NCI-H1417 treated with DMSO at 0.1 percent for 48 hours (cell line): ENCODE measurements at regions not wholly inside any gene's neighbourhood (a gene's known extent, or its start where the extent isn't known, plus 50 kb on each side); places are given as distances from the start of the nearest gene placed in this dataset.

Source experiments
- DNase-seq: peaks from one replicate; lab custom pipeline; 2025; lab: John Stamatoyannopoulos, UW

DNA sequence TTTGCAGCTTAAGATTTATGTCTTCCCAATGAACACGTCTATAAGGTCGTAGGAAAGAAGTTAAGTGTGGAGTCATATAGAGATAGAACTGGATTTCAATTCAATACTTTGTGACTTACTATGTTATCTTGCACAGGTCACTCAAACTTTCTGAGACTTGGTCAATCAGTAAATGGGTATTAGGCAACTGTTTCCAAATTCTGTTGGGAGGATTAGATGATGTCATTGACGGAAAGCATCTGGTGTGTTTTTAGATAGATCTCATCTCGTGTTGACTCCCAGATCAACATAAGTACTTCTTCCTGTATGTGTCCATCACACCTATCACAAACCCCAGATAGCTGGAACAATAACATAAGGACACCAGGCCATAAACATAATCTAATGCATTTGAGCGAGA, 771.1 kb upstream of the FANCL start:
- no peak for DNase-seq

- DNase-seq: no peak
Measured at GRCh38 chr2:59008950-59009349, 767.8 kb upstream of the FANCL start.

- DNase-seq: no peak
Measured at GRCh38 chr2:59005836-59006615, 764.9 kb upstream of the FANCL start.

GRCh38 chr2:59004621-59005020, 763.5 kb upstream of the FANCL start:
- no peak for DNase-seq

DNA sequence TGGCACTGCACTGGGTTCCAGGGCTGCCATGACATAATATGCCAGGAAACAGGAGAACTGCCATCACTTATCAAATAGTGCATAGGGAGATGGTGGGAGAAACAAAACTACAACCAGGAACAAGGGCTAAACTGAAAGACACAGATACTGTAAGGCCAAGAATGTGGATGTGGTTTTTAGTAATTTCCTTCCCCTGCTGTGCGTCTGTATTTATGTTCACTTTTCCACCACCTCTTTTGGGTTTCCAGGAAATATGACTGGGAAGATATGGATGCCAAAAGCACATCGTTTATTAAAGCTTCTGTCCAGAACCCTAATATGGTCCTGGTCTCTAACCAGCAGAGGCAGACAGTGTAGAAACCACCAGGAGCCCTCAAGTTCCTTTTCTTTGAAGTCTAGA, 759.7 kb upstream of the FANCL start:
- DNase-seq: no peak

GRCh38 chr2:58992062-58992706, 751.1 kb upstream of the FANCL start:
- DNase-seq: no peak

GRCh38 chr2:58991357-58991756, 750.2 kb upstream of the FANCL start:
- no peak for DNase-seq

DNA sequence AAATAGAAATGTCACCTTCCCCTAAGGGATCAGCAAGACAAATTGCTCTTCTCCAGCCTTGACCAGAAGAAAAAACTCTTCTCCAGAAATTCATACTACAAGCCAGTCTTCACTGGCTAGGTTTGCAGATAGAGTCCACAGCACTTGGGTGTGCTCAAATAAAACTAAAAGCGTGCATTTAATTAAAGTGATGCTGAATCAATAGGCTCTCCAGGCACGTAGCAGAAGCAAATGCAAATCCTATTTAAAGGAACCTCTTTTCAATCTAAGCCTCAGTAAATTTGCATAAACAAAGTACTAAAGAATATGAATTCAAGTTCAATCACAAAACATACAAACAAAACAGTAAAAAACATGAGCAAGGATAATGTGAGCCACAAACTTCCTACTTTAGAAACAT, 744.4 kb upstream of the FANCL start:
- DNase-seq: no peak

GRCh38 chr2:58984731-58985130, 743.6 kb upstream of the FANCL start:
- DNase-seq: no peak

- no peak for DNase-seq
Measured at GRCh38 chr2:58983111-58983510, 742.0 kb upstream of the FANCL start.

DNA sequence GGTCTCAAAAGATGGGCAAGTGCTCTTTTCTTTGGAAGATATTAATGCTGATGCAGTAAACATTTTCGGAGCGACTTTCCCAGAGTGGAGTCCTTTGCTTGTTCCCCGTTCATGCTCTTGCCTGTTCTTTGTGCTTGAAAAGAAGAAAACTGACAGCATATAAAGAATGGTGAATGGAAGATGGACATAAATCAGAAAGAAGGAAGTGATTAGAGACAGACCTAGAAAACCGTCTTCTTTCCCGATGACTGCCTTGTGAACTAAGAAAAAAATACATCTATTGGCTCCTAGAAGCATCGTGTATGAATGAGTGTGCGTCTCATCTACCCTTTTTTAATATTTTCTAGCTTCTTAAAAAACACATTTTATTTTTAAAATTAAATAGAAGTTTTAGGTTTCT, 740.1 kb upstream of the FANCL start:
- no peak for DNase-seq

DNA sequence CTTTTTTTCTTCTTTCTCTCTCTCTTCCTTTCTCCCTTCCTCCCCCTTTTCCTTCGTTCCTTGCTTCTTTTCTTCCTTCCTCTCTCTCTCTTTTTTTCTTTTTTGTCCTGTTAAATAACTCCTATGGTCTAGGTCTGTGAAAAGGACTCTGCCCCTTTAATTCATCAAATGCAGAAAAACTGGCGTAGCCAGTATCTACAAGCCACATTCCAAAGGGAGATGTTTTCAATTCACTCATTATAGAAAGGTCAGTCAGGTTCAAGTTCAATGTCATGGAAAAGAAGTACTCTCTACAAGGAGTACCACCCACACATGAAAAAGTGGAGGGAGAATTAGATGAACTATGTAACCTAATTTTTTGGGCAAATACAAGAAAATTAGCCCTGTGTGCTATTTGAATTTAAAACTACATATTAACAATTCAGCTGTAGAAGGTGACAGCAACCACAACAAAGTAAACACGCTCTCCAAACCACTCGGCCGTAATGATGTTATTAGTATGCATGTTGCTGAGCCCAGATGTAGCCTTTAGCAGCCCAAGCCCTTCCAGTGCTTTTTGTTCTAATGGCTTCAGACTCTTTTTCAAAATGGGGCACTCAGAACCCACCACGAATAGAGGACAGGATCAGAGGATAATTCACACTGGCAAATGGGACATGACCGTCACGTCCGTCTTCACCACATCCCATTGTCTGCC, 735.4 kb upstream of the FANCL start:
- no peak for DNase-seq

DNA sequence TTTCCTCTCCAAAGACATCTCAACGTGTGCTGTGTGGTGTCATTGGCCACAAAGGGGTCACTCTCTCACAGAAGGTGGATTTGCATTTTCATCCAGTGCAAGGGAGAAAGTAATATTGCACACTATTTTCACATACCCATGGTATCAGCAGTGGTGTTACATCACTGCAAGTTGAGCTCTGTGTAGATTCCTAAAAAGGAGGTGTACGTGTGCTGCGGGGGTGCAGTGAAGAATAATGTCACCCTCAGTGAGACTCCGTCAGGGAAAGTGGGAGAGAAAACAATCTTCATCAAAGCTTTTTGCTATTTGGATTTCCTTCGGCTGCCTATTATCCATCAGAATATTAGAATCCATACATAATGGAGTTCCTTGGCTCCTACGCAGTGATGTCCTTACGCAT, 733.8 kb upstream of the FANCL start:
- DNase-seq: no peak

DNA sequence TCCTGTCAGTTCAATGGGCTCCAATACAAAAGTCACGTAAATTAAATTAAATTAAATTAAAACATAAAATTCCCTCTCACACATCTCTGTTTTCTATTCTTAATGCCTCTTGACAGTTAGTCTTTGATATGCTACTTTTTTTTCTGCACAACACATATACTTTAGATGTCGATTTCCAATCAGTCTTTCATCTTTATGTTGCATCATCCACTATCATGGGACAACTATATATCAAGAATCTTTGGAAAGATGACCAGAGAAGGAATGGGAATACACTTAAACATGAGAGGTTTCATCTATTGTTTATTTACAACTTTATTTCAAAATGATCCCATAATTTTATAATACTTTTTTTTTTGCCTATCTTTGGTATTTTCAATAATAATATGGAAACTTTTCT, 733.3 kb upstream of the FANCL start:
- no peak for DNase-seq

- no peak for DNase-seq
Measured at GRCh38 chr2:58973811-58974281, 732.7 kb upstream of the FANCL start.

- no peak for DNase-seq
Measured at GRCh38 chr2:58972737-58973136, 731.6 kb upstream of the FANCL start.

DNA sequence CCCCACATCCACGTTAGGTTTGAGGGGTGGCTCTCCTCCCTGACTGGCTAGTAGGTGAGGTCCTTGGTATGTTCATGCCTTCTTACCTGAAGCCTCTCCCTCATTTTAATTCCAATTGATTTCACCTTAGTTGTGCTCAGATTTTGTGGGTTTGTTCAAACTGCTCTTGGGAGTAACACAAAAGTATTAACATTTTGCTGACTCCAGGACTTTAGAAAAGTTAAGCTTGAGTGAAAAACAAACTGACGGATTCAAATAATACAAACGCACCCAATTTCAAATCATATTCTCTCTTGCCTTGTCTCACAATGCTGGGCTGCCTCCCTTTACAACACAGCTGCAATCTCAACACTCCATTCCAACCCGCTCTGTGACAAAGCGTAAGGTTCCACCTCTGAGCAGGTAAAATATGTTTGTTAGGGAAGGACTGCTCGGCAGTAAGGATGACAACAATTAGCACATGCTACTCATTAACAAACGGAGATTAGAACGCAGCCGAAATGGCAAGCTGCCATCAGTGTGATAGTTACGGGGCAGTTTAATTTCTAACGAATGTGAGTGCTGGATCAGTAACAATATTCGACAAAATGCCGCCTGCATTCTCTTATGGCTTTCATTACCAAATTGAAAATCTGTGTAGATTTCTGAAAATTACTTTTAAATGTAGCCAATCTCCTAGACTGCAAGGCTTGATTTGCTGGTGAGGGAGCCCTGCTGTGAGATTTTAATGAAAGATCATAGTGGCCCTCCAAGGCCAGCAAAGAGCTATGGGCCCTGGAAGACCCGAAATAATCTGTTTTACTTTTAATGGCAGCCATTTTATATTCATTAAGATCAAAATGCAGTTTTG, 730.6 kb upstream of the FANCL start:
- no peak for DNase-seq

DNA sequence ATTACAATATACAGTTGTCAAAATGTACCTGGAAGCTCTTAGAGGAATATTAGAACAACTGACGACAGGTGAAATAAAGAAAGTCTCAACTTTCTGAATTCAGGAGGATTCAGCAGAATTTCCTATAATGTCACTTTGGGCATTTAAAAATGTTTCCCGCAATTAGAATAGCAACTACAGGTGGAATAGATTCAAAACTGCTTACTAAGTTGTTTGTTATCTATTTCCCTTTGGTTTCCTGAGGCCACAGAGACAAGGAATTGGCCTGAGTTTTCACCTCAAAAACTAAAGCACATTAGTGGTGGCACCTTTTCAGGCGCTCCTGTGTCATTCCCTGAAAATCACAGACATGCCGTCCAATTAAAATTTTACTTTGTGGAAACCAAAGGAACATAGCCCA, 729.2 kb upstream of the FANCL start:
- DNase-seq: no peak

DNA sequence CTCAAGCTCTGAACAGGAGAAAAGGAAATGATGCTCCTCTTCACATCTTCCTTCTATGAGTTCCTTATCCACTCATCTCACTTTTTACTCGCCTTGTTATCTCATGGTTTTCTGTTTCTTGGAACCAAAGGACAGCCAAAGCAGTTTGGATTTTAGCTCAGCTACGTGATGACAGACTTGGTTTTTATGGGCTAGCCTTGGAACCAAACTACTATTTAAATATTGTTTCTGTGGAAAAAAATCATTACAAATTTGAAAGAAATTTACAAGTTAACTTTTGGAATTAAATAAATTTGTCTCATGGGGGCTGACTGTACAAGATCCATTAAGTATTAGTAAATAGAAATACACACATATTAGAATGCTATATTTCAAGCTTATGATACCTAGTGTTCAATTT, 727.8 kb upstream of the FANCL start:
- DNase-seq: no peak

DNA sequence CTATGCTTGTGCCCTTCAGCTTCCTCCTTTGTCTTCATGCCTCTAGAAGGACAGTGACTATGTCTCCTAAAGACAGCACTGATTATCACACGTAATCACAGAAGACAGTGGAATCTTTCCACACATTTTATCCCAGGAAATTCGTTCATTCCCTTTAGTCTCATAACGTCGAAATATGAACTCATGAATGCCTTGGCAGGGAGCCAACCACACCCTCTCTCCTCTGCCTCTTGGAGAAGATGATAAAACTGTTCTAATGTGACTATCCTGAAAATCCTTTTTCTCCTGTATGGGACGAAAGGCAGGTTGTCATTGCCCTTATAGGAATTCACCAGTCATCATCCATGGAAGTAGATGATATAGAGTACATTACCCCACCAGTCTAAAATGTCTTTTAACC, 726.6 kb upstream of the FANCL start:
- DNase-seq: no peak

GRCh38 chr2:58965602-58966001, 724.5 kb upstream of the FANCL start:
- DNase-seq: no peak

DNA sequence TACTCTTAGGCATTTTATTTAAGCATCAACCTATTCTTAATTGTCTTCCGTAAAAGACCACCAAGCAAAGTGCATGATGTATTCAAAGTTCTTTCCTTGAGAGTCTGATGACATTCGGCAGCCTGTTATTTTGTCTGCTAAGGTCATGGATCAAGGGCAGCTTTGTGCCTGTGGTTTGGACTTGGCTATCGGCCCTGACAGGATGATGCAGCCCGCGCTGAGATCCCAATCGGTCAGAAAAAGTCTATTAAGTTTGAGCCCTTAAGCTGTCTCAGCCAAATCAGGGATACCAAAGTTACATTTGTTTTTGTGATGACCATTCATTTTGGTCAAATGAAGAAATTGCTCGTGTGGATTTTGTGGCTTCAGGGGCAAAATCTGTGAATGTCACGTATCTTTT, 718.9 kb upstream of the FANCL start:
- no peak for DNase-seq
